NCI-H82 treated with DMSO at 0.1 percent for 48 hours (cell line): ENCODE measurements at regions not wholly inside any gene's neighbourhood (a gene's known extent, or its start where the extent isn't known, plus 50 kb on each side); places are given as distances from the start of the nearest gene placed in this dataset.

Experiments
- DNase-seq: peaks from one replicate; lab custom pipeline; 2025; ENCODE audit not compliant: unreplicated experiment; lab: John Stamatoyannopoulos, UW

DNA sequence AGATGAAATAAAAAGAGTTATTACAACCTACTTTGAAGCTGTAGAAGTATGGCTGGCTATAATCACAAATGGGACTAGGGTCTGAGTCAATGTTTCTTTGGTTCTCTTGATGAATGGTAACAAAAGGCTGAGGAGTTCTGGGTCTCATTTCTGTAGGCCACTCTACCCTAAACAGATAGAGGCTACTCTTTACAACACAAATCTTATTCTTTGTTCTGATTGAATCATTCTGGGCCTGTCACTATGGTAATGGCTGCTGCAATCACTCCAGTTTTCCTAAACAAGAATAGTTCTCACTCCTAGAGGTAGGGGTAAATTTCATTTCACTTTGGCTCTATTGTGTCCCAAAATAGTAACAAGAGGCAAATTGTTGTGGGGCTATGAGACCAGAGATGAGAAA, 1714.3 kb upstream of the PCDH20 start:
- no peak for DNase-seq

DNA sequence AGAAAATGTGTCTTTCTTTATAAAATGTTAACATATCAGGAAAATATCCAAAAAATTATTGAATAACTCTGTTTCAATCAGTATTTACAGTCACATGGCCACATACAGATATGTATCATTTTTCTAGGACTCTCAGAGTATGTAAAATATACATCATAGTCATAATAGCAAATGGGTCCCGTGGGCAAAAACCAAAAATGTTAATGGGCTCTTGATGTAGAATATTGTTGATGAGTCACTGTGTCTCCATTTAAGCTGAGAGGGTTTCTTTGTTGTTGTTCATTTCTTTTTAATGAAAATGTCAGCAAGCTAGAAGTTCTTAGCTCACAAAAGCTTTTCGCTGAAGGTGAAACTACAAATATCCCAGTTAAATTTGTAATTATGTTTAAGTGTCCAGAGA, 1713.1 kb upstream of the PCDH20 start:
- no peak for DNase-seq

DNA sequence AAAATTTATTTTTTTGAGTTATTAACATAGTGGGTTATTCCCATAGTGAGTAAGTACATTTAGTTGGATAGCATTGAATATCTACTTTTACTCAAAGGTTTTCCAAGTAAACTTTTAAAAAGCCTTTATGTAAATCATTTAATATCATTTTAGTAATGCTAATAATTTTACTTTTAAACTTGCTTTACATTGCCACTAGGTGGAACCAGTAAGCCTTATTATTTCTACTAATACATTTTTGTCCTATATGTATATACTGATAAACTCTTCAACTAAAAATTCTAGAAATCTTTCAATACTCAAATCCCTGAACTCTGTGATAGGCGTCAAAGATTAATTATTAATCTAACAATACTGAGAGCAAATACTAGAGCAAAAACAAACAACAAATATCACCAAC, 1709.2 kb upstream of the PCDH20 start:
- peak; percentile 9 for DNase-seq

DNA sequence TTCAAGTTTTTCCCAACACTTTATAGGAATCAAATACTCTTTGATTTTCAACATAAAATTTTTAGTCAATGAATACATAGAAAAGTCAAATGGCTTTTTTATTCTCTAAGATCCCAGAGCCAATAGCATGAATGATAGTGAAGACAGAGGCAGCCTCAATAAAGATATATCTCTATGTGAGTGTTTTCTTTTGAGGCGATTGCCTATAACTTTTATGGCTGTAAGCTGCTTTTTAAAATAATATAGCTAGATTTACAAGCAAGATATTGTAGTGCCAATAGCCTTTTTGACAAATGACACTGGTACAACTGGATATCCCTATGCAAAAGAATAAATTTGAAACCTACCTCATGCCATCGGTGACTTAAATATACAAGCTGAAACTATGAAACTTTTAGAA, 1705.2 kb upstream of the PCDH20 start:
- DNase-seq, result no peak

DNA sequence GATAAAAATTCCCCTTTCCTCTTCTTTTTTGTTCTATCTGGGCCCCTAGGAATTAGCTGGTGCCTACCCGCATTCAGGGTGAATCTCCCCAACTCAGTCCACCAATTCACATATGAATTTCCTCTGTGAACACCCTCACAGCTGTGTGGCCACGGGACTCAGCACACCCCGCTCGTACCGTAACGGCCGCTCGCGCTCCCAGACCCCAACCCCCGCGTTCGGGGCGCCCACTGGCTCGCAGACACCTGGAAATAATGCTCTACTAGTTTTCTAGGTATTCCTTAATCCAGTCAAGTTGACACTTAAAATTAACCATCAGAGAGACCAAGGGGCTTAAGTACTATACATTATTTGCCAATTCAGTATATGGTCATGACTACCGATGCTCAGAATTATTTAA, 1702.1 kb upstream of the PCDH20 start:
- no peak for DNase-seq

DNA sequence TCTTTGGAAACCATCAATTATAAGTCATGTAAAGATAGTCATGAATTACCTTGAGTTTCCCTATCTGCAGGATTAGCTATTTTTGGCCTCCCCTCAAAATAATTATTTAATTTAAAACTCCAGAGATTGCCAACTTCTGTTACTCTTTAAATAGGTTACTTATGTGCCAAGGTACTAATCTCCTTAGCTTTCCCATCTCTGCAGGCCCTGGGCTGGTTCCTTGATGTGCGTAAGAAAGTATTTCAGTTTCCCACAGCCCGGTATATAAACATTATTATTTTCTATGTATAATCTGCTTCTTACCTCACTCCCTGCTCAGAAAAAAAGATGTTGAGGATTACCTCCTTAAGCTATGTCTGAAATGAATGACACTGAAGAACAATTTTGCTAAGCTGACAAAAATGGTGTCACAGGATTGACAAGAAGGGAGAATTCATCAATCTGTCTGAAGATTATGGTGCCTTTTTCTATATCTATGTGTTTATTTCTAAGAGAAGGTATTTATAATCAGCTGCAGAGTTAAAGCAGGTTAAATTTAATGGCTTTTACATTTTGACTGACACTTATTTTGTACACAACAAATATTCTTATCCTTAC, 1697.2 kb upstream of the PCDH20 start:
- DNase-seq, result no peak

DNA sequence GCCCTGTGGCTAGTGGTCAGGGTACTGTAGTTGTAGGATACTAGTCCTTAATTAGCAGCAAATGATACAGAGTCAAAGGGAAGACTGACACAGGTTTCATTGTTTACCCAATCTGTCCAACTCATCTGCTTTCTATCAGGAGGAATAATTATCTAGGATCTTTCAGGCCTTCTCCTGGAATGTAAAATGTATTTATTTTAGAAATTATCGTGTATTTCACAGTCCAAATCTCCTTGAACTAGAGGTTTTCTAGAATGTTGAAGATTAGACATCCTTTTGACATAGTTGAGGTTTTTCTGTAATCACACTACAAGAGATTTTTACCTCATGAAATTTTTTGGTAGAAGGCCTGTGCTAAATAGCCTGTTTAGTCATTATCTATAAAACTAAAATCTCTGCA, 1694.8 kb upstream of the PCDH20 start:
- no peak for DNase-seq

DNA sequence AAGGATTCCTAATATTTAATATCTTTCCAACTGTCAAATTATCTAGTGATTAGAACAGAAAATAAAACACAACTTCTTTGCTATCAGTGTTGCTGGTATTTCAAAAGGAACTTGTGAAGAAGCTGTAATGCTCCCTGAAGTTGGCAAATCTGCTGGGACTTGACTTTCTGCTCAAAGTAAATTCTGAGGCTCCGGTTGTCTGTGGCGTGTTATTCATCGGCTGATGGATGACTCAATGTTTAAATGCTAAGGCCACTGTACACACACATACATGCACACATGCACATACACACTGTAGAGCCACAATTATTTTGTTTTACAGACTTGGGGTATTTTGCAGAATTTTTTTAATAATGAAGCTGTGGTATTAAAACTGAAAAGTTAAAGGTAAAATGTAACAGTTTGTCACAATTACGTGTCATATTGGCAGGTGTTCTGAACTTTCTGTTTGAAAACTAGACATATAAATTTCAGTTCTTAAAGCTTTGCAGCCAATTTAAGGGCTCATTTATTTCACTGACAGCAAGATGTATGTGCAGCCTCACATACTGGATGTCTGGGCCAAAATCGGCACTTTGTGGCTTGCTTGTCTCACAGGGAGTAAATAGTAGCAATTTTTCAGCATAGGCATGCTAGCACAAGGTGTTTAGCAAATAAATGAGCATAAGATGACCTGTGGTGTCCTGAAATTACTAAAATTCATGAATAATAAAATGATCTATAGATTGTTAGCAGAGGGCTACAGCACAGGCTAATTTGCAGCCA, 1691.7 kb upstream of the PCDH20 start:
- no peak for DNase-seq

DNA sequence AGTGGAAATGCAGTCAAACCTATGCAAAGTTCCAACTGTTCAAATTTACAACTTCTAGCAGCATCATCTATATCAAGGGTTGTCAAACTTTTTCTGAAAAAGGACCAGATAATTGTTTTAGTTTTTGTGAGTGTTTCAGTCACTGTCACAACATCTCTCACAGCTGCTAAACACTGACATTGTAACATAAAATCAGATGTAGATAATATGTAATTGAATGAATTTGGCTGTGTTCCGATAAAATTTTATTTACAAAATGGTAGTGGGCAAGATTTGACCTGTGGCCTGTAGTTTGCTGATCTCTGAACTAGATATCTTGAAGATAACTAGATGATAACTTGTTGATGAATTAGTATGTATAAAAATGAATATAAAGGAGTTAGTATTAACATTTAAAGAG, 1679.1 kb upstream of the PCDH20 start:
- DNase-seq, result no peak

DNA sequence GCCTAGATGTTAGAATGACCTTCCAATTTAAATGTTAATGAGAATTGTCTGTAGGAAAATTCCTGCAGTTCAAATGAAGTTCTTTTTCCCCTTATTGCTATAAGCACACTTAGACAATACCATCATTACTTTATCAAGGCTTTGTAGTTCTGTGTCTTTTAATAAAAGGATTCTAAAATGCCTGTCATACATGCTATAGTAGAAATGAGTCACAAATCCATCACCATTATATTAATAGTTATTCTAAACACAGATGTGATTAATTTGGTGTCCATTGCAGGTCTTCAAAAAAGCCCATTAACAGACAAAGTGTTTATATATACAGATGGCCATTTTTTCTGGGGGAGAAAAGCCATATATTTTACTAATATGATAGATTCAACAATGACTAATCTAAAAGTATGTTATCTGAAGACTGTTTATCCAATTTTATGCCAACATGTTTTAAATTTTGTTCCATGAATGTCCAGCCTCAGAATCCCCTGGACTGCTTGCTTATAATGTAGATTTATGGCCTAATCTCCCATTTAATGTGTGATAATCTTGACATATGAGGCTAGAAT, 1678.3 kb upstream of the PCDH20 start:
- no peak for DNase-seq

DNA sequence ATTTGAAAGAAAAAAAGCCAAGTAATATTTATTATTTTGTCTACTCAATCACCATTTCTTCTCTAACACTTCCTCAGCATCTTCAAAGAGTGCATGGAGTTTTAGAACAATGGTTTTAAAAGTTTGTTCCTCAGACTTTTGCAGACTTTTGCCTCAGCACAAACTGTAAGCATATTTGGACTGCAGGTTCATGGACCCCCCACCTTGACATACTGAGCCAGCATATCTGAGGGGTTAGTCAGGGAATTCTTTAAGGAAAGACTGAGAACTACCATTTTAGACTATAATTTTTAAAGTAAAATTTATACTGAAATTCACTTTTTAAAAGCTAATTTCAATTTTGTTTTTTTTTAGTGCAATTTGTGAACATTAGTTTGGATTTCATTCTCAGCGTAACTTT, 1676.8 kb upstream of the PCDH20 start:
- DNase-seq, result no peak

DNA sequence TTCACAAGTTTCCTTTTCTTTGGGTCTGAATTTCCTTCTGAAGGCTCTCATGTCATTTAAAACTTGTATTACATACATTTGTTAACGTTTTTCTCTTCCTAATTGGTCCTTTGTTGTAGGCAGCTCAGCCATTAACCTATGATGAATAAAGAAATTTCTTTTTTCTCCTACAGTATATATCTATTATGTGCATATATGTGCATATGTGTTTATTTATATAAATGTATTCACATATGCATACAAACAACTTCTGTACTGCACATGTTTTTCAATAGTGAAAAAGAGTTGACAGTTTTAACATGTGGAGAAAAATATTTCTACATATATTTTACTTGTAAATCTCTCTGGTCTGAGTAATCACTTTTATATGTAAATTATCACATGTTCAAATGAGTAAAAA, 1674.9 kb upstream of the PCDH20 start:
- DNase-seq, result no peak

DNA sequence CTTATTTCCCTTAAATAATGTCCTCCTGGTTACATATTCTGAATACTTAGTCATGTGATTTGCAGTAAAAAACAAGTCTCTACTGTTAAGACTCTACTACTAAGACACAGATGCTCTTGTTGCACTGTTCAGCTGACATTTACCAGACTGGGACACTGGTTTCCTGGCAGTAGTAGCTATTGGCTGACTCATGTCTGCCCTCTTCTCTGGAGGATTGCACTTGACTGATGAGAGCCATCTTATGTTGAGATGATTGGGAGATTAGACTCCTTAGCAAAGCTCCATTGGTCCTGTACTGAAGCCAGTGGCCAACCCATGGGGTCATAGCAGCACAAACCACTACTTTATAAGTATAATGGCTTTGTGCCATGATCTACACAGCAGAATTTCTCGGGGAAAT, 1672.6 kb upstream of the PCDH20 start:
- no peak for DNase-seq

DNA sequence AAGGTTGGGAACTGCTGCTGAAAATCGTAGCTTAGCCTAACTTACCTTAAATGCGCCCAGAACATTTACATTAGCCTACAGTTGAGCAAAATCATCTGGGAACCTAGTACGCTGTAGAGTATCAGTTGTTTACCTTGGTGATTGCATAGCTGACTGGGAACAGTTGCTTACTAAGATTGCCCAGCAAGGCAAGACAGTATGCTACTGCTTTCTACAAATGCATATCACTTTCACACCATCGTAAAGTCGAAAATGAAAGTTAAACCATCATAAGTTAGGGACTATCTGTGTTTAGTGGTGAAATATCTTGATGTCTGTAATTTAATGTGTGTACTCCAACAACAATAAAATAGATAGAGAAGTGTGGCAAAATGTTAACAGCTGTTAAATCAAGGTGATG, 1670.6 kb upstream of the PCDH20 start:
- DNase-seq, result no peak

DNA sequence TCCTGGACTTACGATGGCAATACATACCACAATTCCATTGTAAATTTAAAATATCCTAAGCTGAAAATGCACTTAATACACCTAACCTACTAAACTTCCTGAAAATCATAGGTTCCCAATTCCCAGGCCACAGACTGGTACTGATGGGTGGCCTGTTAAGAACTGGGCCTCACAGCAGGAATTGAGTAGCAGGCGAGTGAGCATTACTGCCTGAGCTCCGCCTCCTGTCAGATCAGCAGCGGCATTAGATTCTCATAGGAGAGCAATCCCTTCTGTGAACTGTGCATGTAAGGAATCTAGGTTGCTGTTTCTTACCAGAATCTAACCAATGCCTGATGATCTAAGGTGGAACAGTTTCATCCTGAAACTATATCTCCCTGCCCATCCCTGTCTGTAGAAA, 1670.2 kb upstream of the PCDH20 start:
- no peak for DNase-seq

DNA sequence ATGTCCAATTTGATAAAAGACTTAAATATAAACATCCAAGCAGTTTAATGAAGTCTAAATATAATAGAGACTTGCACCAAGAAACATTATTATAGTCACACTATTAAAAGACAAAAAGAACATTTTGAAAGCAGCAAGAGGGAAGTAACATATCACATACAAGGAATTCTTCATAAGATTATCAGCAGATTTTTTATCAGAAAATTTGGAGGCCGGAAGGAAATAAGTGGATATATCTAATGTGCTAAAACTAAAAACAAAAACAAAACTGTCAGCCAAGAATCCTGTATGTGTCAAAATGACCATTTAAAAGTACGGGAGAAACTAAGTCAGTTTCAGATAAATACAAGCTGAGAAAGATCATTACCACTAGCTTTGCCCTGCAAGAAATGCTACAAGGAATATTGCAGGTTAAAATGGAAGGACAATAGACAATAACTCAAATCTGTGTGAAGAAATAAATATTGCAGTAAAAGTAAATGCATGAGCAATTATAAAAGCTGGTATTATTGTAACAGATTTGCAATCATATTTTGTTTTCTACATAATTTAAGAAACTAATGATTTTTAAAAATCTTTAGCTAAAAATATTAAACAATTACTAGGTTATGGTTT, 1665.9 kb upstream of the PCDH20 start:
- no peak for DNase-seq

DNA sequence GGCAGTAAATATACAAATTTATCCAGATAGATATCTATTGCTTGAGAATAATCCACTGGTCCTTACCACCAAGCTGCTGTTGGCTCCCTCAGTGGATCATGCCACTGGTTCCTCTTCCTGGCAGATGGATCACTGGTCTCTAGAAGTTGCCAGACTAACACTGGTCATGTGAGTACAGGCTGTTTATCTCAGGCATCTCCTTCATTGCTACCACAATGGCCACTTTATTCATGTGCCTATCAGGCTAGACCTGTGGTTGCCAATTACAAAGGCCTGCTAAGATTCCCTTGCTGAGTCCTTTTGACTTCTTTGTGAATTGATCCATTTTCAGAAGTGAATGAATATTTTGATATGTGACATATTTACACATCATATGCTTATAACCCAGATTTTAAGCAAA, 1659.5 kb upstream of the PCDH20 start:
- no peak for DNase-seq

DNA sequence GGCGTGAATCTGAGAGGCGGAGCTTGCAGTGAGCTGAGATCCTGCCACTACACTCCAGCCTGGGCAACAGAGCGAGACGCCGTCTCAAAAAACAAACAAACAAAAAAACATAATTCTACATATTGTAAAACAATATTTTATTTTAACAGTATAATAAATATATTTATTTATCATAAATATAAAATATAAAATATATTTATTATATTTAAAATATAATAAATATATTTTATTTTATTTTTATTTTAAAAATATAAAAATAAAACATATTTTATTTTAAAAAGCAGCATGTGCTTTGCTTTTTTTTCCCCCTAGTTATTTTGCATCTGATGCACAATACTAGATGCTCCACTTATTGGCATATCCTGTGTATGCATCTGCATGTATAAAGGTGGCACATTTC, 1634.6 kb upstream of the PCDH20 start:
- no peak for DNase-seq

DNA sequence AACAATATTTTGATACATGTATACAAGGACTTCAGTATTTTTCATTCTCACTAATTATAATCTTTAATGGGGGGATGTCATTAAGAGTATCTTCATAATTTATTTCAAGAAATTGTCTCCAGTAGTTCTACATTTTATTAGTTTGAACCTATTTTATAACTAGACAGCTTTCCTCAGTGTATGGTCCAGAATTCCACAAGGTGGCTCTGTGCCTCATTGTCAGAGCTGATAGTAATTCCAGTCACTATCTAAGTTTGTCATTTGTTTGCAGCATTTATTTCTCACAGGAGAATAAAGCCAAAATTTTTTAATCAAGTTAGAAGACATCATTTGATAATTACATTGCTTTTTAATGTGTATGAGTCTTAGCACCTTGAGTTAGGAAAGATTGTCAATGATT, 1633.0 kb upstream of the PCDH20 start:
- no peak for DNase-seq

DNA sequence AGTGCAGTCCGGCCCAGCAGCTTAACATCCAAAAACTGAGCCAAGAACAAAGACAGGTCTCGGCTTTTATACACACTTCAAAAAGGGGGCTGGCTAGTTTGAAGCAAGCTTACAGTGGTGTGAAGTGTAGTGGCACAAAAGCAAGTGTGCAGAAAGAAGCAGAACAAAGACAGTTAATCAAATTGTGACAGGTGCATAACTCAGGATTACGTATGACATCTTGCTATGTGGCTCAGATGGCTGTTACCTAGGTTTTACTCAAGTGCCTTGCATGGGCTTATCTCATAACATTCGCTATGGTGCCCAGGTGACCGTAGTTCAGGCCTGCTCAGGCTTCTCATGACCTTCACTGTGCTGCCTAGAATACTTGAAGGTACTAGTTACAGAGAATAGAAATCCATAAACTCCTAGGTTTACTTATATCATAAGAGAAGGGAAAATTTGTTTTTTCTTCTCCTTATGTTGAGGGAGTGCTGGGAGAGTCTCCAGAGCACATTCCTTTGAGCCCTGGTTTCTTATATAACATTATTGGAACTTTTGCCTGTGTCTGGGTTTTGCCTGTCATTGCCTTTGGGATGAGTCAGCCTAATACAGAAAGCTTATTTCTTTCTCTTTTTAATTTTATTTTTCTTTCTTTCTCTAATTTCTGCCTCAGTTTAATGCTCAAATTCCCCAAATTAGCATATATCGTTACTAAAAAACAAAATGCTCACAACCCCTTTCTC, 1629.1 kb upstream of the PCDH20 start:
- no peak for DNase-seq

DNA sequence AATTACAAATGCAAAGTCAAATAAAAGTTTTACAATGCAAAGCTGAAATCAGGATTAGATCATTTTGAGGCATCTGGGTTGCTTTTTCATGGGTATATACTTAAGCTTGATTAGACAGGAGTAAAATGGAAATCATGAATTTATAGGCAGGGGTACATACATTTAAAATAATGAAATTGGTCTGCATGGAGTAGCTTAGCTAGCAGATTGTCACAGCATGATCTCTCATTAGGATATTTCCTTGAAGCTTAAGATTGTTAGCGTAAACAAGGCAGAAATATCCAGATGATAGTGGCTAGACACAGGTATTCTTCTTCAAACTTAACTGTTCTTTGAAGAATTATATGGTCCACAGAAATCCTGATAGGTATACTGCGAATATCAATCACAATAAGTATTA, 1627.0 kb upstream of the PCDH20 start:
- DNase-seq, result no peak
